ENCODE measurements at regions not wholly inside any gene's neighbourhood (a gene's known extent, or its start where the extent isn't known, plus 50 kb on each side); places are given as distances from the start of the nearest gene placed in this dataset.
"Not testable (repeated sequence)": the region's sequence is repeated elsewhere in the genome, so short reads cannot be mapped to it uniquely, and the experiment has no call there.

DNA sequence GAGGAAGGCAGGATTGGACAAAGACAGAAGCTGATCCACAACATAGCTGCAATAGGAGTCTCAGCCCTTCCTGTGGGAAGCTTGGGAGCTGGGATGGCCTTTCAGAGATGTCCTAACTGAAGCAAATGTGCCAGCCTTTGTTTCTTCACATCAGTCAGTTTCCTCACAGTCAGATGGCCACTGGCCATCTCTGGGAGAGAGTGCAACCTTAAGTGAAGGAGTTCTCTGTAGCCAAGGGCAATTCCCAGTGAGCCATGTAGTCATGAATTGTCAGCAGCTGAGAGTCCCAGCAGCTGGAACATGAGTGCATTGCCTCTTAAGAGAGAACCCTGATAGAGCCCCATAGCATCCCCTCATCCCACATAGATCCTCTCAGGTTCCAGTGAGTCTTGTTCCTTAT, 89.1 kb upstream of the LIFR start:
- DNase-seq, result no peak

DNA sequence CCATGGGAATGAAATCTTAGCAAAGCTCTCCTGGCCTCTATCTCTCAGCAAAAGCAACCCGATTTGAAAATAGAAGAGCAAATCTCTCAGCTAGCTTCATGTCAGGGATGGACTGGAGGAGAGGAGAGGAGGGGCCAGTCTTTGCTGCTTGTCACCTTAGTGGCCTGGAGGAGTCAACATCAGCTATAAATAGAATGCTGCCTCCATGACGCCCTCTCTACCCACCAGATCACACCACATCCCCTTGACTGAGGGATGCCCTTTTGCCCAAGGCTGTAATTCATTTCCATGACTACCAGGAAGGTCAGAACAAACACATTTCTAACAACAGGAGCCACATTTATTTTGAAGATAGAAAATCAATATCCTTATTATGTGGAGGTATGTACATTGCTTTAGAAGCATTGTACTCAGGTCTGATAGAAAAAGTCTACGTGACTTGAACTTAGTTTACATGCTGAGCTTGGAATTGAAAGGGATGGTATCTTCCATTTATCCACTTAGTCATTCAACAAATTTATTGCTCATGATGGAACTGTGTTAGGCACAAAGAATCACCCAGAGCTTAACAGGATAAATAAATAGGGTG, 92.4 kb upstream of the LIFR start:
- no peak for DNase-seq

- no peak for DNase-seq
Observed at GRCh38 chr5:38650540-38650939, 94.1 kb upstream of the LIFR start.

- DNase-seq, result no peak
Observed at GRCh38 chr5:38650946-38651345, 94.5 kb upstream of the LIFR start.

DNA sequence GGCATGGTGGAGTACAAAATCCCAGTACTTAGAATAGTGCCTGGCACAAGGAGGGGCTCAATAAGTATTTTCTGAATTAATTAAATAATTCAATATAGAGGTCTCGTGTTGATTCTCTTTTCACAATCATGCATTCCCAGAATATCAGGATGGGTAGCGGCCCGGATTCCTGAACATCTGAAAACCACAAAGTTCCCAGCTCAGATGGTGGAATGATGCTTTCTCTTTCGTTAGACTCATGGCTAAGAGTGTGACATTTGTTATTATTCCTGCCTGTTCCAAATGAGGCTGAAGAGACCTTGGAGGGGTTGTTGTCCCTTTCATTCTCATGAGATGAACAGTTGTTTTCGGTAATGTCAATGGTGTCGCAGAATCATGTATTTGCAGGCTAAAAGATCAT, 95.4 kb upstream of the LIFR start:
- no peak for DNase-seq

GRCh38 chr5:38653389-38653788, 96.9 kb upstream of the LIFR start:
- no peak for DNase-seq

- DNase-seq, result no peak
Observed at GRCh38 chr5:38655691-38656090, 99.2 kb upstream of the LIFR start.

DNA sequence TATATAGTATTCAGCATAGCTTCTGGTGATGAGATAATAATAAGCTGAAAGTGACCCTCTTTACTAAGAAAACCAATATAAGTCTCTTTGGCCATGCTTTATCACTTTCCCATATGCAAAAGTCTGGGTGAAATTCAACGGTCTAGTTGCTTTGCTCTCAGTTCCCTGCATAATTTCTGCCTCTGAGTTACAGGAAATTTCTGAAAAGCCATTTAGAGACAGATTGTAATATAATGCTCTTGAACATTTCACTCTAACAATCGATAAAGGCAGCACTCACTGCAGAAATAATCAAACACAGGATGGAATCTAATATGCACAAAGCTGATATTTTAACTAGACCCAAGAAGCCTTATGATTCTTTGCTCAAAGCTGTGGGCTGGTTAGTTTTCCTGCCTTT, 100.1 kb upstream of the LIFR start:
- DNase-seq, result no peak

GRCh38 chr5:38657020-38657419, 100.6 kb upstream of the LIFR start:
- no peak for DNase-seq

DNA sequence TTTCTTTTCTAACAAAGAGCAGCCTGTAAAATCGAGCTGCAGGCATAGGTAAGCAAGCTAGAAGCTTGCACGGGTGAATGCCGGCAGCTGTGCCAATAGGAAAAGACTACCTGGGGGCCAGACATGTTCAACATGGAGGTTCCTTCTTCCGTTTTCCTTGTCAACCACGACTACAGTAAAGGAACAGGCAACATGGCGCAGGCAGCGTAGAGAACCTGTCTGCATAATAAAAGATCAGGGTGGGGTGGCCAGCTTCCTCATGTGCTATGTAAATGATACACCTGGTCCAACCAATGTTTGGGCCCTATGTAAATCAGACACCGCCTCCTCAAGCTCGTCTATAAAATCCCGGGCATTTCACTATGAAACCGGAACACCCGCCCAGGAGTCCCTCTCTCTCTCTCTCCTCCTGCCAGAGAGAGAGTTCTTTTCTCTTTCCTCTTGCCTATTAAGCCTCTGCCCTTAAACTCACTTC, 103.8 kb upstream of the LIFR start:
- peak; percentile 81 to 82 for DNase-seq

- DNase-seq, result no peak
Observed at GRCh38 chr5:38662090-38662489, 105.6 kb upstream of the LIFR start.

DNA sequence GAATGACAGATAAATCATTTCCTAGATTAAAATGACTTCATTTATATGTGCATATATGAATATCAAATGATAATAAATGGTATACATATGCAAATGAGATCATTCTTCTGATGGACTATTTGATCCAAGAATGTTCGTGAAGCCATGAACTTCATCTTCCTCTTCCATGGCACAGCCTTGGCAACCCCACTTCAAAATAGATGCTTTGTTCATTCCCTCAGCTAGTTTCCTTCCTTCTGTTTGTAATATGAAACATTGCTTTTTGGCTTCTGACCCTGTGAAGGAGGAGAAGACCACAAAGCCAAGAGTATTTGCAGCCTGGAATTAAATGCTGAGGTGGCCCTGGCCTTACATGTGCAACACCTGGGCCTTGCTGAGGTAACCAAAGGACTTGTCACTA, 106.8 kb upstream of the LIFR start:
- no peak for DNase-seq

- DNase-seq, result peak in 1 of 2 experiments; percentile 18
Observed at GRCh38 chr5:38666668-38667498, 110.4 kb upstream of the LIFR start.

DNA sequence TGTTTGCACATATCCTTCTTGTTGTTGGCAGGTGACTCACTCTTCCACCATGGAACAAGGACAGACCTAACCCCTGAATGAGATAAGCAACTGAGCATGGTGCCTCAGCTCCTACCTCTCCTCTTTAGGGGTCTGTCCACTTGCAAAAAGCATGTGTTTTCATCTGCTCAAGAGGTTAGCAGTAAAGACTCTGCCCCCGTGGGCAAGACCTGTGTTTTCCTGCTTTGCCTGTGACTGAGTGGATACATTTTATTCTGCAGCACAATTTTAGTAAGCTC, 111.0 kb upstream of the LIFR start:
- DNase-seq, result no peak

GRCh38 chr5:38669361-38669880, 113.0 kb upstream of the LIFR start:
- DNase-seq, result no peak

DNA sequence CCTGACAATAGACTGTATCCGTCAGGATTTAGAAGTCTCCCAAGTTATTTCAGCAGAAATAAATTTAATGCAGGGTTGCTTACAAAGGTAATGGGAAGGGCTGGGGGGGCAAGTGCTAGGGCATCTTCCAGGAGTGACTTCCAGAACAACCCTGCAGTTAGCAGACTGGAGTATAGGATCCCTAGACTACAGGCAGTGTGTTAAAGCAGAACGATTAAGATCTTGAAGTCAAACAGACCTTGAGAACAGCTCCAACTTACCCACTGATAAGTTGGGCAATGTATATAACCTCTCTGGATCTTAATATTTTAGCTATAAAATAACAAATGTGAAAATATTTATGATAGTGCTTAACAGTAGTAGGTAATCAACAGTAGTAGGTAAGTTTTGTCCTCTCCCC, 113.6 kb upstream of the LIFR start:
- DNase-seq, result no peak

DNA sequence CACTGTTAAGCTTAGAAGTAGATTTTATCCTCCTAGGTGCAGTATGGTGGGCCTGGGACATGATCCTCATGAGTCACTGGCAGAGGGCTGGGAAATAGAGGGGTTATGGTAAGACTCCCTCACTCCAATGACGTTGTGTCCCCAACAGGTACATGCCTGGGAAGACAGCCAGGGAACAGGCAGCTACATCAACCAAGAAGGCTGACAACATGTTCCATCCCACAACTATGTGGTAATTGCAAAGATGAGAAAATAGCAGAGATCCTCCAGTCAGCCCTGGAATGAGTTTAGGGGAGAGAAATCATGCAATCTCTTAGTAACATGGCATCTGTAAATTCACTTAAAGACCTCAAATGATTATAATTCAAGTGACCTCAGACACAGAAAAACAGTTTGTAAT, 114.4 kb upstream of the LIFR start:
- DNase-seq, result no peak

DNA sequence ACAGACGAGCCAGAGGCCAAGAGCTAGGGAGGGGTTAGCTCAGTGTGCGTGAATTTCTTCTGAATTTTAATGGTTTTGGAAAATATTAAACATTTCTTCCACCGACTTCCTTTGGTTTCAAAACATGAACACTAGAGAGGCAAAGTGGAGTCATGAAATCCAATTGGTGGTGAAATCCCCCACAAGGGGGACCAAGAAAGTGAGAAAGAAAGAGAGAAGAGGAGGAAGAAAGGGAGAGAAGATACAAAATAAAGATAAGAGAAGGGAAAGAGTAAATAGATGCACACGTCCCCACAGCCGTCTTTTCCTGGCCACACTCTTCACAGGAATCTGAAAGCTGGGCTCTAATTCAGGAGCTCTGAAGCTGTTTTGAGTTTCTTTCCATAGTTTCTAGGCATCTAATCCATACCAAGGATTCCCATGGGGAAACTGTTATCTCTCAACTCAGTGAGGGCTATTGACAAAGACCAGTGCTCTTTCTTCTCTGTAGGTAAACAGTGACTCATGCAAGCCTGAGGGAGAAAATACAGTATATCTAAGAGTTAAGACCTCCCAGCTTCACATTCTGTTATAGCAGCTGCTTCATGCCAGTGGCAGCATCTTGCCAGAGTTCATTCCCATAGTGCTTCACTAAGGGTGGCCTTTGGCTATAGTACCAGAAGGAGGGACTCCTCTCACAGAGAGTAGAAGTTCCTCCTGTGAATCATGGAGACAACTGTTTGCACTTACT, 115.8 kb upstream of the LIFR start:
- no peak for DNase-seq

GRCh38 chr5:38673671-38674071, 117.2 kb upstream of the LIFR start:
- DNase-seq, result no peak

DNA sequence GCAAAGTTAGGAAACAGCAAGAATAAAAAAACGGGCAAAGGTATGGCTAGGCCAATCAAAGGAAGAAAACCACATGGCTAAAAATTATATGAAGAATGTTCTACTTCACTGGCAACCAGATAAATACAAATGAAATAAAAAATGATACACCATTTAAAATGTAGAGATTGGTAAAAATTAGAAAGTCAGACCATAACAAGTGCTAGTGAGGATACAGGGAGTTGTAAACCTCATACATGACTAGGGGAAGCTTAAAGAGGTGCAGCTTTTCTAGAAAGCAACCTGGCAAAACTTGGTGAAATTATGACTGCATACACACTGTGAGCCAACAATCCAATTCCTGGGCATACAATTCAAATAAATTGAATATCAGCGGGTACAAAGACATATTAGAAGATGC, 119.0 kb upstream of the LIFR start:
- no peak for DNase-seq

DNA sequence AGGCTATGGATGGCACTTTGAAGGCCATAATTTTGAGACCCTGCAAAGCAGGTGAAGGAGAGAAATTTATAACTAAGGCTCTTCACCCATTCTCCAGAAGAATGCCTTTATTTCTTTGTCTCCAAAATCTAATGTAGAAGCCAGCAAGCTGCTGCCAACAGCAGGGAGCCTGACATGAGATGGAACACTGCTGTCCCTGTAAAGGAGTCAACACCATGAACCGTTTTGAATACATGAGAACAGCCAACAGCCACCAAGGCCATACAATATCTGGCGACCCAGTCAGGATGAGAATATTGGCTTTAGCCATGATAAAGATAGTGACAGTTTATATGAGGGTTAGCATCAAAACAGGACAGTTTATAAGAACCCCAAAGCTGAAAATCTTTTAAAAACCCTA, 121.2 kb upstream of the LIFR start:
- no peak for DNase-seq

DNA sequence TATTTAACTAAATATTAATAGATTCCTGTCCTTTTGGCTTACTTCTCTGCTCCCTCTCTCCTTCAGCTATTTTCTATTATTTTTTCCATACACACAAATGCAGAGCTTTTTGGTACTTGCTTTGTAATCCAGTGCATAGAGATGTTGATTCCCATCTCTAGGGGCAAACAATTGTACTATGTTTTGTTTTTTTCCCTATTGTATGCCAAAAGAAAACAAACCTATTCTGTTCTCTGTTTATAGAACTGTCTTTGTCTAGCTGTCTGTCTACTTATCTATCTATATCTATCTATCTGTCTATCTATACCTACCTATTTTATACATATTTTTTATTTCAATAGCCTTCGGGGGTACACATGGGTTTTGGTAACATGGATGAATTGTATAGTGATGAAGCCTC, 121.6 kb upstream of the LIFR start:
- no peak for DNase-seq

DNA sequence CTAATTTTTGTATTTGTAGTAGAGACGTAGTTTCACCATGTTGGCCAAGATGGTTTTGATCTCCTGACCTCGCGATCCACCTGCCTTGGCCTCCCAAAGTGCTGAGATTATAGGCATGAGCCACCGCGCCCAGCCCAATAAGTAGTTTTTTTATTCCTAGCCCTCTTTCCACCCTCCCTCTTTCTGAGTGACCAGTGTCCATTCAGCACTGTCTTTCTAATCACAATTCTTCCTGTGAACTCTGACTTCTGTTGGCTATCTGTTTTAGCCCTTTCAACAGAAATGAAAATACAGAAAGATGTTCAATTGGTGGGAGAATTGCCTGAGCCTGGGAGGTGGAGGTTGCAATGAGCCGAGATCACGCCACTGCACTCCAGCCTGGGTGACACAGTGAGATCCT, 122.3 kb upstream of the LIFR start:
- not testable (repeated sequence) for DNase-seq
